ENCODE measurements at regions not wholly inside any gene's neighbourhood (a gene's known extent, or its start where the extent isn't known, plus 50 kb on each side); places are given as distances from the start of the nearest gene placed in this dataset.
"Not testable (repeated sequence)": the region's sequence is repeated elsewhere in the genome, so short reads cannot be mapped to it uniquely, and the experiment has no call there.

DNA sequence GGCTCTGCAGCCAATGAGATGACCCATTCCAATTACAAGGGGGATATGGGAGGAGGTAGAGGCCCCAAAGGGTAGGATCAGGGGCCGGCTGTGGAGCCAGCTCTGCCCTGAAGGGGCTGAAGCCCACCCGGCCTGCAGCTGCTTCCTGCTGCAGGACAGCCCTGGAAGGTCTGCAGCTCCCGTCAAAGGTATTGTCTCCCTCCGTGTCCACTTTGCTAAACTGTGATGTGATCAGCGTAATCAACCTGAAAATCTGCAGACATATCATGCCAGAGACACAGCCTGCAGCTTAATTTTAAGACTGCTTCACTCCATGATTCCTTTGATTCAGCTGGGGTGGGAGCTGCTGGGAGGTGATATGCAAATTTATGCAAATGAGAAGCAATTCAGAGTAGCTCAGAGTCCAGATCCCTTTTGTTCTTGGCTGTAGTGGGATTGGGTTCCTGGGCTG is 90.7 kb downstream of the GADD45G start:
- DNase-seq (ENCODE audit: extremely low read depth, low read depth, low spot score): no peak

DNA sequence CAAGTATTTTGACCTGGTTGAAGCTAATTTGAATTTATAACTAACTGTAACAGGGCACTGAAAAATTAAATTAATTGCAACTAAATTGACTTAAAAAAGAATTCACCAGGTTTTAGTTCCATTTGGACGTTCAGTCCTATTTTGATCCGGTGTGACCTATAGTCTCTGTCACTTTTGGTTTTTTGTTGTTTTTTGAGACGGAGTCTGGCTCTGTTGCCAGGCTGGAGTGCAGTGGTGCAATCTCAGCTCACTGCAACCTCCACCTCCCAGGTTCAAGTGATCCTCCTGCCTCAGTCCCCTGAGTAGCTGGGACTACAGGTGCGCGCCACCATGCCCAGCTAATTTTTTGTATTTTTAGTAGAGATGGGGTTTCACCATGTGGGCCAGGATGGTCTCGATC is 91.2 kb downstream of the GADD45G start:
- DNase-seq (ENCODE audit: extremely low read depth, low read depth, low spot score): not testable (repeated sequence)

DNA sequence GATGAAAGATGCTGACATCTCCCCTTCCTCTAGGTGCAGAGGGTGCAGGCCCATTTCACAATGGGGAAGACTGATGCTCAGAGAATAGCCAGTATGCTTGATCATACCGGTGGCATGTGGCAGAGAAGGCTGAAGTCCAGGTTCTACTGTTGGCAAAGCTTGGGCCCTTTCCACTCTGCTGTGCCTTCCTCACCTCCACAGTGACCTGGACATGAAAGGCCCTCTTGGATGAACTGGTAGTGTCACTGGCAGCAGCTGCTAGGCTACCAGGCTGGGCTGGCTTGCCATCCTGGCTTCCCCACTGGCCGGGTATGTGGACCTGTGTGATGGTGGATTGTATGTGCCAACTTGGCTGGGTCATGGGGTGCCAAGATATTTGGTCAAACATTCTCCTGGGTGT is 92.0 kb downstream of the GADD45G start:
- DNase-seq (ENCODE audit: extremely low read depth, low read depth, low spot score): no peak

DNA sequence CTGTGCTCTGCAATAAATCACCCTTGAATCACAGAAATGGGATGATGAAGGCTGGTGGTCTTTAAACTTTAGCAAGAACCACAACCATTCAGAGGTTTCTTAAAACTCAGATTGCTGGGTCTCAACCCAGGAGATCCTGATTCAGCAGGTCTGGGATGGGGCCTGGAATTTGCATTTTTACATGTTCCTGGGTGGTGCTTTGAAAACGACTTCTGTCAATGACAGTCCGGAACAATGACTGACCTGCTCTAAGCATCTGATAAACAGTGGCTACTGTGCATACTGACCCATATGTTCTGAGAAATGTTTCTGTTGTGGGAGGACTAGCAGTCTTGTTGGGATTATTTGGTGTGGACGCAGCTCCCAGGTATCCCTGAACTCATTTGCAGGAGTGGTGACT is 92.7 kb downstream of the GADD45G start:
- no peak for DNase-seq (ENCODE audit: extremely low read depth, low read depth, low spot score)

DNA sequence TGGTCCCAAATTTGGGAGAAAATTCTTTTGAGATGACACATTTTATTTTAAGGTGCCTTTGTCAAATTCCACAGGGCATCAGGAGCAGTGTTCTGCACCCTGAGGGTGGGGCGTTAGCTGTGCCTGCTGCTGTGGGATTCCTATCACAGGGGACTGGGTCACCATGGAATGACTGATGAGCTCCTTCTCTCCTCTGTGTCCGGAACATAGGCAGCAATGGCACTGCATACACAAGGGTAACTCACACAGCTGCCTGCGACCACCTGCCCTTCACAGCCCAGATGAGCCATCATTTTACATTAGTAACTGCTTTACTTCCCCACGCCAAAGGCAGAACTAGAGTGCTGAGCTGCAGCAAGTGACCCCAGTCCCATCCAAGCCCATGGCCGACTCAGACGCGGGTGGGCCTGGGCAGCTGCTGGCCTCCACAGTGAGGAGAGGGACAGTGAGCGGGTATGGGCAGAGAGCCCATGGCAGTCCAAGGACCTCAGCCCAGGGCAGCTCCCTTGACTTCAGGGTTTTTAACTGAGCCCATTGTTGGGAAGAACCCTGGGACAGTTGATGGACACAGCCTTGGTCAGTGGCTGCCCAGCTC is 93.7 kb downstream of the GADD45G start:
- DNase-seq (ENCODE audit: extremely low read depth, low read depth, low spot score): no peak

DNA sequence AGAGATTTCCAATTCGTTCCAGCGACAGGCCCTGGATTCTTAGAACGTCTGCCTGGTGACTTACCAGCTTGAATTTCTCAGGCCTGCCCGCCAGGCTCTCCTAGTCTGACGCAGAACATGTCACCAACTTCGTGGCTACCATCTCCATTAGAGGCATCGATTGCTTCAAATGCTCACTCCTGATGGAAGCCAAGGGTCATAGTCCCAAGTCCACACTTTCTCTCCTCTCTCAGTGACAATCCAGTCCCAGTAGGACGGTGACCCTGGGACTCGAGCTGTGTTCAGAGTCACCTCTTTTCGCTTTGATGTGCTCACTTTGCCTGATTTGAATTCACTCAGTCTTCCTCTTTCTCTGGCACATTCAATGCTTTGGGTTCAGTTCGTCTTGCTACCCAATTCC is 94.8 kb downstream of the GADD45G start:
- no peak for DNase-seq (ENCODE audit: extremely low read depth, low read depth, low spot score)

DNA sequence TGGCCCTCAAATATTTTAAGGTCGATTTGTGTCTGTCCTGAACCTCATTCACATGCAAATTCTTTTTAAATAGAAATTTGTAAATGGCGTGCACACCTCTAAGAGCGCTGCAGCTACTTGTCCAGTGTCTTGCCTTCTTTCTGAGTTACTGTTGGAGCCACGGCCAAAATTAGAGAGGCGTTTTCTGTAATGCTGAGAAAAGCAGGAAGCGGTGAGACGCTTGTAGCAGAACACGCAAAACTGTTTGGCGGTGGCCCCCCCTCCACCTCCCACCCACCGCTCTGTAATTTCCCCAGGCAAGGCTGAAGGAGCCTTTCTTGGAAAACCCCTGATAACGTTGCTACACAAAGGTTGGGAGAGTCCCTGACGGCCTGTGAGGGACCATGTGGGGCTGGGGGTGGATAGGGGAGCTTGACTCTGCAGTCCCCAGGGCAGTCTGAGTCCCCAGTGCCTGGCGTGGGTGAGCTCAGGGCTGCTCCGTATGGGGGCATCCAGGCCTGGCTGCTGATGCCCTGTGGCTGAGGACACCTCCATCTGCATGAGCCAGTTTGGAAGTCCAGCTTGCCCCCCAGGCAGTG is 96.5 kb downstream of the GADD45G start:
- DNase-seq (ENCODE audit: extremely low read depth, low read depth, low spot score): no peak

DNA sequence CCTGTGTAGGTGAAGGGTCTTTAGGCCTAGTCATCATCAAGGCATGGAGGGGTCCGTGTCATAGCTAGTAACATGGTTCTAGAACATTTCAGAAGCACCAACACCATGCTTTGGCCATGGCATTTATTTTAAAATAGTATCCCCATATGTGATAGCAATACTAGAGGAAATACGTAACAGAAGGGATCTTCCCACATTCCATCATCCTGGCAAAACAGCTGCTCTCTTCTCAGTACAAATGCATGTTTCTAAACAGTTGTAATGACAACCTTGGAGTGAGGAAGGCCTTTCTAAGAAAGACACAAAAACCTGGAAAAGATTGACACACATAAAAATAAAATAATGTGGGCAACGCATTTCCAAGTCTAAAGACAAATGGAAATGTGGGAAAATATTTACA is 97.6 kb downstream of the GADD45G start:
- no peak for DNase-seq (ENCODE audit: extremely low read depth, low read depth, low spot score)

DNA sequence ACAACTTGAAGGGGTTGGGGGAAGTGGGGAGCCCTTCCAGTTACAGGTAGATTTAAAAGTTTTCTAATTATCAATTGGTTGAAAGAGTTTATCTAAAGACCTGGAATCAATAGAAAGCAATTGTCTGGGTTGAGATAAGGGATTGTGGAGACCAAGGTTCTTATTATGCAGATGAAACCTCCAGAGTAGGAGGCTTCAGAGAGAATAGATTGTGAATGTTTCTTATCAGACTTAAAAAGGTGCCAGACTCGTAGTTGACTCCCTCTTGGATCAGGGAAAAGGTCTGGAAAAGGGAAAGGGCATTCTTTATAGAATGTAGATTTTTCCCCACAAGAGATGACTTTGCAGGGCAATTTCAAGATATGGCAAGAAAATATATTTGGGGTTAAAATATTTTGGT is 100.8 kb downstream of the GADD45G start:
- DNase-seq (ENCODE audit: extremely low read depth, low read depth, low spot score): no peak

DNA sequence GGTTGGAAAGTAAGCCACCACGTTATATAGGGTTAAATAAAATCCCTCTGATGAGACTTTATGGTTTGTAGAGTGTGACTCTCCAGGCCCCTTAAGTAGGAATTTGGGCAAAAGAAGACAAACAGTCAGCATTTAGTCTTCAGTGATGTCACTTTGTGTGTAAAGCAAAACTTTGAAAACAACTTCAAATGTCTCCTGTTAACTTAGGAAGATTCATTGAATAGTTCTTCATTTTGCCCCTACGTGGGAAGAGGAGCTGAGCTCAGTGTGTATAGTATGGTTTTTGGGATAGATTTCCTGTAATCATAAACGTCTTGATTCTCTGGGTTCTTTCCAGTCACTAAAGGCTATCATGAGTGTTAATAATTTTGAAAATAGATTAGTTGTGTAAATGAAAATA is 101.3 kb downstream of the GADD45G start:
- DNase-seq (ENCODE audit: extremely low read depth, low read depth, low spot score): no peak

DNA sequence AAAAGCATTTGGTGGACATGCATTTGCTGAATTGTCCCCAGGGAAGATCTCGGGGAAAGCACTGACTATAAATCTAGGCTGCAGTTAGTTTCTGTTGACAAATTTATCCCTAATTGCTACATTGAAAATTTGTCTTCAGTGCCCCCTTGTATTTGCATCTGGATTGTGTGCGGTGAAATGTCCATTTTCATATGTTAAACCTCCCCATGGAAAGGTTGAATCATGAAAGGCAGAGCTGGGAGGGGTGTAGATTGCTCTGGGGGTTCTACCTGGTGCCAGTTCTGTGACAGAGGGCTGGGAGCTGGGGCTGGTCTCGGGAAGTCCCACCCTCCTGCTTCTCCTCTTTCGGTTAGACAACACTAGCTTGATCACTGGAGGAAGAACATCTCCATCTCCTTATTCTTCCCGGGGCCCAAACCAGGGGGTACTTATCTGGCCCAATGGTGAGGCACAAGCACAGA is 101.9 kb downstream of the GADD45G start:
- no peak for DNase-seq (ENCODE audit: extremely low read depth, low read depth, low spot score)

DNA sequence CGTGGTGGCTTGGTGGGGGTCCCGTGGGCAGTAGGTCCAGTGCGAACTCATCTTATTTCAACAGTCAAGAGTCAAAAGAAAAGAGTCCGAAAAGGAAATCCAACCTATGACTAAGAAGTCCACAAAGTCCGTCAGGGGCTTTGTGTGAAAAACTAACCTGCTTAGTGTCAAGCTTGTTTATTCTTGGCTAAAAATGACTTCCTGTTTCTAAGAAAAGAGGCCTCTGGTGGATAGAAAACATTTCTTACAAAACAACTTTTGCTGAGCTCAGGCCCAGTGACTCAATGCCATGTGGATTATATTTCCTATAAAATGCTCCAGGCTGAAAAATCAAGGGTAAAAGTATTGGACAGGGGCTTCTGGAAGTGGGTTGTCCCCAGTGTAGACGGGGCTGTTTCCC is 105.9 kb downstream of the GADD45G start:
- DNase-seq (ENCODE audit: extremely low read depth, low read depth, low spot score): peak; percentile 18

DNA sequence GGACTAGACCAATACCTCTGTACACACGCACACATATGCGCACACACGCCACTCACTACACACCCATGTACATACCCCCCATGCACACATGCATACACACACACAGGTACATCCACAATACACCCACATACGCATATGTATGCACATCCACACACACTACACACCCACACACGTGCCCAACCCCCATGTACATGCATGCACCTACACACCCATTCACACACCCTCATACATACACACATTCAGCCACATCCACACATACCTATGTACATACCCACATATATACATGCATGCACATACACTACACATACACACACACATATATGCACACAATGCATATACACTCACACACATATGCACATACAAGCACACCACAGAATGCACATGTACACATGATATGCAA is 107.1 kb downstream of the GADD45G start:
- DNase-seq (ENCODE audit: extremely low read depth, low read depth, low spot score): no peak

DNA sequence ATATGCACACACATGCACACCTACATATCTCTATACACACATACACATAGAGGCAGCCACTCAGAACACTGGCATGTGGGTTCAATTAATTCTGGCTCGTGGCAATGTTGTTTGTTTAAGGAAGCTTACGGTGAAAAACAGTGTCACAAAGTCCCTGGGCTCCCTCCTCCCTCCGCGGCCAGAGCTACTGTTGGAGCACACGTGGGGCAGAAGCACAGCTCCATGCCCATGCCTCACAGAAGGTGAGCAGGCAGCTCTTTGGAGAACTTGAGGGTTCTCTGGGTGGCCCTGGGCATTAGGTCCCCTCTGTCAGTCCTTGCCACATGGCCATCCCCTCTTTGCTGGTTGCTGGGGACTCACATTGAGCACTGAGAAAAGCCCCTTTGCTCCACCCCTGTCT is 107.5 kb downstream of the GADD45G start:
- no peak for DNase-seq (ENCODE audit: extremely low read depth, low read depth, low spot score)

DNA sequence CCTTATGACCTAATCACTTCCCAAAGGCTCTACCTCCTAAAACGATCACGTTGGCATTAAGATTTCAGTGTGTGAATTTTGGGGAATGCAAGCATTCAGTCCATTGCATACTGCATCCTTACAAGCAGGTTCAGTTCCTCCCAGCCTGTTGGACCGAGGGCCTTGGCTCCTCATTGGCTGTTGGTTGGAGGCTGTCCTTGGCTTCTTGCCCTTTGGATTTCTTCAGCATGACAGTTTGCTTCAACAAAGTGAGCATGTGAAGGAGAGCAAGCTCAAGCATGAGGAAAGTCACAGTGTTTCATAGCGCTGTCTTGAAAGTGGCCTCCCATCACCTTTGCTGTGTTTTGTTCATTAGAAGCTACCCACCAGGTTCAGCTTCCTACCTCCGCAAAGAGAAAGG is 109.5 kb downstream of the GADD45G start:
- DNase-seq (ENCODE audit: extremely low read depth, low read depth, low spot score): no peak

DNA sequence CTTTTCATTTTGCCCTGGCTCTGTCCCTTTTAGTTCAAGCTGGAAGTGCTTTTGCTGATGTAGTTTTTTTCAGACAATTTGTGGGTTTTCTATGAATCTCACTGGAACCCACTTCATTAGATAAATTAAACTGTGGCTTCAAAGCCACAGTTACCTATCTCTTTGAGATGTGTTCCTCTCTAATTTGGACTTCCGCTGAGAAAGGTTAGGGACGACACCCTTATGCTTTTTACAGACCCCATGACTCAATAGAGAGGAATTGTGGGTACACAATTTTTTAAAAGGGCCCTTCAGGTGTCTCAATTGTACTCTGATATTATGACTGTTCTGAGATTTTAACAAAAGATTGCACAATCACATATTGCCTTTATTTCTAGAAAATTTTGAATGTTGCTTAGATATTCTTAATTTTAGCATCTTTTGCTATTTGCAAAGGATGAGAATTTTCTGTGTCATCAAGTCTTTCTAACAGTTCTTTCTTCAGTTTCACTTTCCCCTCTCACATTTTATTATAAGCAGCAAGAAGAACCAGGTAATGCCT is 110.6 kb downstream of the GADD45G start:
- DNase-seq (ENCODE audit: extremely low read depth, low read depth, low spot score): no peak

DNA sequence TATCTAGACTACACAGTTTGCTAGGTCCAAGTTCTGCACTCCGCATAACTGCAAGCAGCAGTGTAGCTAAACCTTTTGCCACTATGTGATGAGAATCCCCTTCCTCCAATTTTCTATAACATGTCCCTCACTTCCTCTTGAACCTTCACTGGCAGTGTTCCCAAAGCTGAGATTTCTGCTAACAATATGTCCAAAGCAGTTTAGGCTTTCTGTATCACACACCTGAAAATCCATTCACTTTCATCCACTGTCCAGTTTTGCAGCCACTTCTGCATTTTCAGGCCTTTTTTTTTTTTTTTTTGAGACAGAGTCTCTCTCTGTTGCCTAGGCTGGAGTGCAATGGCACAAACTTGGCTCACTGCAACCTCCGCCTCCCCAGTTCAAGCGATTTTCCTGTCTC is 111.1 kb downstream of the GADD45G start:
- no peak for DNase-seq (ENCODE audit: extremely low read depth, low read depth, low spot score)

DNA sequence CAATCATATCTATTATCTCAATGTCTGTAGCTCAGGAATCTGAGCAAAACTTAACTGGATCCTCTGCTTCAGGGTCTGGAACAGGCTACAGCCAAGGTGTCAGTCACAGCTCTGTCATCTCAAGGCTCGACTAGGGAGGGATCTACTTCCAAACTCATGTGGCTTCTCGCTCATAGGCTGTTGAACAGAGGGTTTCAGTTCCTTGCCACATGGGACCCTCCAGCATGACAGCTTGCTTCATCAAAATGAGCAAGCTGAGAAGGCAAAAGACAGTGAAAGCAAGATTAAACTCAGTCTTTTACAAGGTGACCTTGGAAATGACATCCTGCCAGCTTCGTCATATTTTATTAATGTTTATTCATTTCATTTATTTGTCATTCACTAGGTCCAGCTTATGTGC is 111.7 kb downstream of the GADD45G start:
- no peak for DNase-seq (ENCODE audit: extremely low read depth, low read depth, low spot score)

DNA sequence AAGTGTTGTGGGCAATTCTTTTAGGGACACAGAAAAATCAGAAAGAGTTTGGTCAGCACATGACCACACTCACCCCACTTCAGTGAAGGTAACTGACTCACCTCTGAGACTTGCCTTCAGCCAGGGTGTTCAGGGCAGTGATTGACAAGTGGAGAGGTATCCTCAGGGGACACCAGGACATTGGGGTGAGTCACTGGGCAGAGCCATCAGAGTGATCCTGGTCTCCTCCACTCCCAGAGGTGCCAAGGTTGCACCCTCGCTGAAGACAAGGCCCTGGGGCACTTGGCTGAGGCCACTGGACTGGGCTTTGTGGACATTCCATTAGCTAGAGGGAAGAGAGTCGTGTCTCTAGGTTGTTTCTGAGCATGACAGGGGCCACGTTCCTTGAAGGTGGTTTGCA is 113.4 kb downstream of the GADD45G start:
- DNase-seq (ENCODE audit: extremely low read depth, low read depth, low spot score): no peak

DNA sequence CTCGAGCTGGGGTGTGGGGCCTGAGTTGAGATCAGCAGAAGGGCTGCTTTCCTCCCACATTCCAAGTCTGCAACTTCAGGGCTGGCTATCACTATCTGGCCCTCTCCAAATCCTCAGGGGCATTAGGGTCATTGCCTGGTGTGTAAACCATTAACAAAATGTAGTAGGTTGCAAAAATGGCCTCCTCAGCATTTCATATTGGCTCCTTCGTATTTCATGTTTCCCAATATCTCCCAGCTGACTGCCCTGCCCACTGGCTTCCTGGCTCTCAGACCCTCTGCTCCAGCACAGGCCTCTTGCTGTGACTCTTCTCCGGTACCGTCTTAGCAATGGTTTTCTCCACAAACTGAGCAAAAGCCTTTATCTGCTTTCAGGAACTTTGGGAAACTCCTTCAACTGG is 113.8 kb downstream of the GADD45G start:
- DNase-seq (ENCODE audit: extremely low read depth, low read depth, low spot score): no peak

DNA sequence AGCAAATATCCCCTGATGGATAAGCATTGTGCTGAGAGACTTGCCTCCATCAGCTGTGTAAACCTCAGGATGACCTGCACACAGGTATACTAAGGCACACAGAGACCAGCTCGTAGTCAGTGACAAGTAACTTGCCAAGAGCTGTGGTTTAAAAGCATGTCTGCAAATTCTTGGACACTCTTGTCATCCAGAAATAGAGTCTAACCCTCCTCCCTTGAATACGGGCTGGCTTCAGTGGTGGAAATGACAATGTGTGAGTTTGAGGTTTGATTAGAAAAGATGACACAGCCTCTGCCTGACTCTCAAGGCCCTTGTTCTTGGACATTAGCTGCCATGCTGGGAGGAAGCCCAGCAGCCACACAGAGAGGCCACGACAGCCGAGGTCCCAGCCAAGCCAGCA is 114.4 kb downstream of the GADD45G start:
- no peak for DNase-seq (ENCODE audit: extremely low read depth, low read depth, low spot score)

DNA sequence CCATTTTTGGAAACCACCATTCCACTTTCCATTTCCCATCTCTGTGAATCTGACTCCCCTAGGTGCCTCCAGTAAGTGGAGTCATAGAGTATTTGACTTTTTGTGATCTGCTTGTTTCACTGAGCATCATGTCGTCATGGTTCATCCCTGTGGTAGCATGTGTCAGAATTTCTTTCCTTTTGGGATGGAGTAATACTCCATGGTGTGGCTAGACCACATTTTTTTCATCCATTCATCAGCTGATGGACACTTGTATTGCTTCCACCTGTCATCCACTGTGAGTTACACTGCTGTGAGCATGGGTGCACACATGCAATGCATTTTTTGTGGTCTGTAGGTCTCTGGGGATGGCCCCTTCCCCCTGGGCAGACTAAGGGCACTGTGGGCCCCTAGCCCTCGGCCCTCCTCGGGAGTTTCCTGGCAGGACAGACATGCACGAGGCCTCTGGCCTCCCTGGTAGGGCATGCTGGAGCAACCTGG is 115.9 kb downstream of the GADD45G start:
- no peak for DNase-seq (ENCODE audit: extremely low read depth, low read depth, low spot score)

All from glomerular endothelial cell (primary cell).